Renal cortical epithelial cell (primary cell): ENCODE measurements at regions not wholly inside any gene's neighbourhood (a gene's known extent, or its start where the extent isn't known, plus 50 kb on each side); places are given as distances from the start of the nearest gene placed in this dataset.

Experiments used
- DNase-seq: peaks from one replicate; pipeline ENCODE4 v3.0.0-alpha.2; 2011; ENCODE audit warnings: low read depth

DNA sequence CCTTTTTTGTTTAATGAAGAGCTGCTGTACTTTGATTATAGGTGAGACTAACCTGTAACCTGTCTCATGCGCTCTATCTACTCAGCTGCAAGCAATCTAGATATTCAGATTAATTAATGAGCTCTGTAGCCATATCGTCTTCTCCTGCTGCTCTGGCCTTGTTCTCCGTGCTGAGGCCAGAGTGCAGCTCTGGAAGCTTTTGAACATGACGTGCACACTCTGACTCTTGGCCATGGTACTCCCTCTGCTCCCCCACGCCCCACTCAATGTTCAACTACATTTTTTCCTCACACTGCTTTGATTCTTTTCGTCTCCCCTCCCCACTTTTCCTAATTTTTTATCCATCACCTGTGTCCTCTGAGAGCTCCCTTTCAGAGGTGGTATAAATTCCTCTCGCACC, 751.8 kb downstream of the FGF9 start:
- no peak for DNase-seq

DNA sequence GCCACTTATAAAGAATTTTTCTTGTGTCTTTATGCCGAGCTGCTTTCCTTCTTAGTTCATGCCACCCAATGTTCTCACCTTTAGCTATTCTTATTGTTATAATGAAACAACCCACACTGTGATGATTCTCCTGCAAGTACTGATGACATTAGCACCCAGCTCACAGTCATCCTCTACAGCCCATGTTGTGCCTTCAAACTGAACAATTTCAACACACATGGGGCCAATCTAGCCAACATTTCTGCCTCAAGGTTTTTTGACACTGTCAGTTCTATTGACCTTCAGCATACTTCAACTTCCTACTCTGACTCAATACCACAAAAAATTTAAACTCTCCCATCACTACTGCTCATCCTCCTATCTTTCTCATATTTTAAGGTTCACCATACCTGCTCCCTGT, 752.4 kb downstream of the FGF9 start:
- no peak for DNase-seq

DNA sequence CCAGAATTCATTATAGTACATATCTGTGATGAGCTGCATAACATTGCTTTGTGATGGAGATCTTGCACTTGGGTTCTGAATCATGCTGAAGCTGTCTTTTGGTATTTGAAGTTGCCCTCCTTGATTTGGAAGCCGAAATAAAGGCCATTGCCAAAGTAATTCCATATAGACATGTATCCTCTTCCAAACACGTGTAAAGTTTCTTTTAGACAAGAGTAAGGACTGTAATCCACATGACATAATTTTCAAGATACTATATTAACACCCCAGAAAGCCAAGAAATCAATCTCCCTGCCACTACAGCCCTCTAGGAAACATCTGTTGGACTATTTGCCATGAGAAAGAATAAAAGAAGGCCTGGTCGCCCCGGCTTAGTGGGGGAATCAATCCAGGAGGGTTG, 754.2 kb downstream of the FGF9 start:
- DNase-seq = no peak

DNA sequence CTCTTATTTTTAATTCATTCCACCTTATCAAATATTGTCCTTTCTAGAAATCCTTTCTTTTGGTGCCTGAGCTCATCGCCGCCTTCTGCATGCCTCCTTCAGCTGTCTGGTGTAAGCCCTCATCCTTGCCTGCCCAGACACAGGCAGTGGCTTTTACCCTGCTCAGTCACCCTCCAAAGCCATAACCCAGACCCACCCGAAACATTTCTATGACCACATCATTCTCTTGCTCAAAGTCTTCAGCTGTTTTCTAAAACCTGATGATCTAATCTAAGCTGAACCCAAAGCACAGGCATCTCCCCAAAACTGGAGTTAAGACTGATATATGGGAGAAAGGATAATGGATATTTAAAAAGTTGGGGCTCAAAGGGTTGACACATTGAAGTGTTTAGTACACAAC, 753.7 kb upstream of the SGCG start:
- DNase-seq = no peak

DNA sequence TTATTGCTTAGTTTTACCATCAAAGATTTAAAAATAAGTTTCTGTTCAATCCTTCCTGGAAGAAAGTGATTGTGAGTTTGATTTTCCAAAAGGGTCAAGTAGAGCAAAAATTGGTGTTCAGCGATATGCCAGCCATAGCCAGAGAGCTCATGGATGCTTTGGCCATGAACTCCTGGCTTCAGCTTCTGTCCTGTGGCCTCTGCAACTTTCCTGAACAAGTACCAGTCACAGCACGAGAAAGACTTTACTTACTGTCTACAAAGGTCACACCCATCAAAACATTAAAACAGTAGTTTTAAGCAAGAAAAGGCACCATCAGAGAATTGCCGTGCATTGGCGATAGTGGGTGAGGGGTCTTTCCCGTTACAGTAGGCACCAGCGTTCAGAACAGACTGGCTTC, 753.0 kb upstream of the SGCG start:
- DNase-seq = no peak

DNA sequence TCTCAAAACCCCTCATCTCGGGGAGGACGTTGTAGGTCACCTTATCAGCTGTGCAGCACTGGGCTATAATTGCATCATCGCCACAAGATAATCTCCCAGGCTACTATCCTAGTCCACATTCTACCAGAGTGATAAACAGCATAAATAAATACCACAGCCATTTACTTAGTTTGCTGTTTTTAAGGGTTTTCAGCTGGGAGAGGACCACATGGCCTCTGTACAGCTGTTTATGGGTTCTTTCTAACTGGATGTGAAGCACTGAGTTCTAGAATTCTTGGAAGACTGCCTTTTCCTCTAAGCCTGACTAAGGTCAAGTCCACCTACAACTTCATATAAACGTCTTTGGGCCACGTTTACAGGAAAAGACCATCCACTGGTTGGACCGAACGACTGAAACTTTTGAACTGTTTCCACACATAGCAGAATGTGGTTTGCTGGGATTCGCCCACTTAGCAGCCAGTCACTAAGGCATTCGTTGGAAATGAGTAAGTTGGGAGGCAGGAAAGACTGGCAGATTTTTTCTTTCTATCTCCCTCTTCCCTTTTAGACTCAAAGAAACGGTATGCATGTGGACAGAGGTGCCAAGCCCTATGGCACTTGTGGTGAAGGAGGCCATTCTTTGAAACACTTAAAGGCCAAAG, 752.5 kb upstream of the SGCG start:
- DNase-seq = no peak

DNA sequence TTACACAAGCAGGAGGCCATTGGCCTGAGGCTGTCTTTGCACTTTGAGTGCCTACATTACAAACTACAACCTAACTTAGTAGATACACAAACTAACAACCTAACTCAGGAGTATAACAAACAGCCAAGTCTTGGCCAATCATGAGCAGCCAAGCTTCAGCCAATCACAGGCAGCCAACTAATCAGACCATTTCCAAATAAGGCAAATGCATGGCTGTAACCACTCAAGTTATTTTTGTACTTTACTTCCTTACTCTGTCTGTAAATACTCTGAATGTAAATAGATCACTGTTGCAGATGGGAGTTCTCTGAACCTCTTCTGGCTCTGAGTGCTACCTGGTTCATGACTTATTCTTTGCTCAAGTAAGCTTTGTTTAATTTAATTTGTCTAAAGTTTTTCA, 748.1 kb upstream of the SGCG start:
- no peak for DNase-seq

DNA sequence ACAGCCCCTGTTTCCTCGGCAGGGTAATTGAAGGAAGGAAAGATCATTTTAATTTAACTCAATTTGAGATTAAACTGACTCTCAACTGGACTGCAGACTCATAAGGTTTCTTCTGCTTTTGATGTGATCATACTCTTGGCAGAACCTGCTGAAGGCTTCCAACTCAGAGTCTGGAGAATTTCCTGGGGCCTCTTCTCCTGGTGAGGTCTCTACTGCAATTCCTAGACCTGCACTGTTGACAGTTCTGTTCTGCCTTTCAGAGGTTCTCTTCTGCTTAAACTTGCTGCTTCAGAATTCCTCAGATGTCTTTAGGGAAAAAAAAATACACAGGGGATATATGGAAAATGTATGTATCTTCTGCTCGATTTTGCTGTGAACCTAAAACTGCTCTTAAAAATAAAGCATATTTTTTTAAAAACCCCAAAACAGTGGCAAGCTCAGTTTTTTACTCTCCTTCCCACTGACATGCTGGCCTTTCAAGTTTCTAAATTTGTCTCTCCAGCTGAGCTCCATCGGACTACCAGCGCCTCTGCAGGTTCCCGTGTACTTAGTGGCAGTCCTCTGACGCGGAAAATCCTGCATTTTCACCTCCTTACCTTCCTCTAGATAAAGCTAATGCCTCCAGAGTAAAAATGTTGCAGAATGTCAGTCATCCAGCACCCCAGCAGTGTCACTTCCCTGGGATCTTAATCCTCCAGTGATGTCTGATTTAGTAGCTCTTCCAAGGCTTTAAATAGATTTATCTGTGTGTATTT, 733.5 kb upstream of the SGCG start:
- no peak for DNase-seq

DNA sequence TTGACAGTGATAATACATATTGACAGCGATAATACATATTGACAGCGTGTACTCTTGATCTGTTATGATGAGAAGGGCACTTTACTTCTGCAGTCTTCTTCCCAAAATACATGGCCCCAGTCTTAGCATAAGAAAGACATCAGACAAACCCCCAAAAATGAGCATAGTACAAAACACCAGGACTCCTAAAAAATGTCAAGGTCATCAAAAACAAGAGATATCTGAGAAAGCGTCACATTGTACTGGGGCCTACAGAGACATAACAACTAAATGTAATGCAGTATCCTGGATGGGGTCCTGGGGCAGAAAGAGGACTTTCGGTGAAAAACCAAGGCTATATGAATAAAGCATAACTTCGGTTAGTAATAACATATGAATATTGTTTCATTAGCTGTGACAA, 731.5 kb upstream of the SGCG start:
- no peak for DNase-seq

DNA sequence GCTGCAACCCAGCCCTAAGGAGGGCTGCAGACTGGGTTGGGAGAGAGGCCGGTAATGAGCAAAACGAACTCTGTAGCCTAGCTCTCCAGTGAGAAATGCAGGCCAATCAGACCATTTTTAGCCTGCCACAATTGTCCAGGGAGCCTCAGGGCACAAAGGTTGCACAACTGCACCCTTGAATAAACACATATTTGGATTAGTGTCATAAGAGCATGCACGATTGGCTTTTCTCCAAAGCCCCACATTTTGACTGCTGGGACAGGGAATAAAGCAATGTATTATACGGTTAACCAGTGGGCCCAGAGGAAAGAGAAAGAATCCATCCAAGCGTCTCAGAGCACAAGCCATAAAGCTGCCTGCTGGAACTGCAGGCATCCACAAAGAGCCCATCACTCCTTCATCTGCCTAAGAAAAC, 729.4 kb upstream of the SGCG start:
- peak; percentile 41 for DNase-seq

DNA sequence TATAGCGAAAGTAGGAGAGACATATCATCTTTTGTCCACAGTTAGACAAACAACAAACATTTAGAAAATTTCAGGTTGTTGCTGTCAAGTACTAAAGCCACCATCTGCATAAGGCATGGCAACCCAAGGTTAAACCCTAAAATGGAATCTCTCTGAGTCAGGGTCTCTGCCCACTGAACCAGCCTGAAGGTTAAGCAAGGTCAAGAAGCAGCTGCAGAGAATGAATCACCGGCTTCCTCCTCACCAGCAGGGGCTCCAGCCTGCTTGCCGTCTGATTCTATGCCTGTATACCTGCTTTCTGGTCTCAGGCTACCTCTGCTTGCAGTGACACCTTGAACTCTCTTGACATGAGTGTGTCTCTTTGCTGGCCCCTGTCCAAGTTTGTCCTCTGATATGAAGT, 726.2 kb upstream of the SGCG start:
- peak; percentile 2 for DNase-seq

DNA sequence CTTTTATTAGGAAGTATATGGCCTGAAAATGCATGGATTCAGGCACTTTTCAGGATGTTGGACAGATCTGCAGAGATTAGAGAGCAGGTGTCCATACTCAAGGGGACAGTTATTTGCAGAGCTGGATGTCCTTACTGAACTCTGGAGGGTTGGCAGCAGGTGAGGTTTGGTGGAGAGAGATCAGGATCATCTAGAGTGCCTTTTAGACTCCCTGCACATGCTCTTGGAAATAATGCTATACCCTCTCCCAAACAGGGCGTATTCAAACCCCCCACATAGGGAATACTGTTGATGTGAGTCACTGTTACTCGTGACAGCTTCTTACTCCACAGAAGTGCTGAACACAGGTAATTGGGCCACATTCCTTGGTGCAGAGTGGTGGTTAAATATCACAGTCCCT, 725.7 kb upstream of the SGCG start:
- DNase-seq = peak; percentile 7

DNA sequence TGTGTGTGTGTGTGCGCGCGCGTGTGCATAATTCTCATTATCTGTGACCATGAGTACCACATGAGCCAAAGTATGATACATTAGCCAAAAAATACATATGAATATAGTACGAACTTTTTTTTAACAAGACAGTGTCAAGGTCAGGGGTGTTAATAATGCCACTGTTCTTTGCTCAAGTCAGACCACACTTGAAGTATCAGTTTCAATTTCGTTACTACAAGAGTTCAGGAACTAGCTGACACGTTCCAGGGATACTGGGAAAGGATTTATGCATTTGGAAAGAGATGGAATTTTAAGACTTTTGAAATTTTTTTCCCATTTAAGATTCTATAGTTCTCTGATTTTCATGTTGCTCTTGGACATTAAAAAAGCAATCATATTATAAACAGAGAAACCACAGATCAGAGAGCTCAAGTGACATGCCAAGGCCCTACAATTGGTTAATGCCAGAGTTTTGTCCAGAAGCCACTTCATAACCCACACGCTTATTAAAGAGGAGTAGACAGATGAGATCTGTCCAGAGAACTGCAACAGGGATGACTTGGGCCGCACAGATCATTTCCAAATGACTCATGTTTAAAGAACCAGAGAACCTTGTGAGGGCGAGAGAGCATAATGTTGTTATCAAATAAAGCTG, 718.8 kb upstream of the SGCG start:
- DNase-seq = no peak

DNA sequence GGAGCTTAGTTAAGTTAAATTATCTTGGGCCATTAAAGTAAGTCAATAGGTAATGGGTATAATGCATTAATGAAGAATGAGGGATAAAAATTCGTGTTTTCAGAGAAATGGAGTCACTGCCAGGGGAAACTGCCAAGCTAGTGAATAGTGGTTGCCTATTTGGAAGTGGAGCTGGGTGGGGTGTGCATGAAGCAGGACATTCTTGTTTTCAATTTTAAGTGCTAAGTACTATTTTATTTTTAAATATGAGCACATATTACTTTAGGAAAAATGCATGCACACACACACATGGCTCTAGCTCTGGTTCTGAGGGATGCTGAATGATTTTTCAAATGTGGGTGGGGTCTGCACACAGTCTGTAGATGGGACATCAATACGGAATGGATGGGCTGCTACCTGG, 717.7 kb upstream of the SGCG start:
- DNase-seq = no peak

DNA sequence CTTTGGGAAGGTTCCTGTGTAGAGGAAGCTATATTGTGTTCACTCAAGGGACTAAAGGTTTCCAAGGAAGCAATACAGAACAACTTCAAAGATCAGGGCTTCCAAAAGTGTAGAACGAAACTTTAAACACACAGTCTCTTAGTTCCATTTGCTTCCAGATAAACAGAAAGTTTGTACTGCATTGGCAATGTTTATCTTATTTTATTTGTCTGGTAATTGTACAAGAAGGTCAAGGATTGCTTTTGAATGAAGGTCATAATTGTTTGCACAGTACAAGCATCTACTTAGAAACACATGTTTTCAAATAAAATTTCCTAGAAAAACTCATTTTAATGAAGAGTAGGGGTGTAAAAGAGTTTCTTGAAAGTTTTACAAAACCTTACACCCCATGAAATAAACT, 712.7 kb upstream of the SGCG start:
- no peak for DNase-seq

DNA sequence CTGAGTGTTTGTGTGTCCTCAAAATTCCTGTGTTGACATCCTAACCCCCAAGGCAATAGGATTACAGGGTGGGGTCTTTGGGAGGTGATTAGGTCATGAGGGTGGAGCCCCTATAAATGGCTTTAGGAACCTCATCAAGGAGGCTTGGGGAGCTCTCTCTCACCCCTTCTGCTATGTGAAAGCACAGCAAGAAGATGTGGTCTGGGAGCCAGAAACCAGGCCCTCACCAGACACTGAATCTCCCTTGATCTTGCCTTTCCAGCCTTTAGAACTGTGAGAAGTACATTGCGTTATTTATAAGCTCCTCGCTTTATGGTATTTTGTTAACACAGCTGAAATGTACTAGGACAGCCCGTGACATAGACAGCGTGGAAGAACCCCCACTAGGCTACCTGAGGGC, 712.0 kb upstream of the SGCG start:
- DNase-seq = no peak

DNA sequence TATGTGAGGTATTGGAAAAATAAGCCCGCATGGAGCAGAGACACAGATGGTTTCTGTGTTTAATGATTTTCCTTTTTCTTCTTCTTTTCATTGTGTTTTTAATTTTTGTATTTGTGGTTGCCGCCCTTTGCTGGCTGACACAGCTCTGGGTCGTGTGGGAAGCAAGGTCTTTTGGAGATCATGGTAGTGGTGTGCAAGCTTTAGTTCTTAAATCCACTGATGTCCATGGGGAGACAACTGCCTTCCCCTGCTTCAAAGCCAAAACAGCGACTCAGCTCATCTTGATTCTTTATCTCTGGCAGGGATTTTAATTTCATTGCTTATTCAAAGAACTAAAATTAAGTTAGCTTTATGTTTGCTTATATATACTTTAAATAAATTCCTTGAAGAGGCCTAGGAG, 711.3 kb upstream of the SGCG start:
- DNase-seq = no peak

DNA sequence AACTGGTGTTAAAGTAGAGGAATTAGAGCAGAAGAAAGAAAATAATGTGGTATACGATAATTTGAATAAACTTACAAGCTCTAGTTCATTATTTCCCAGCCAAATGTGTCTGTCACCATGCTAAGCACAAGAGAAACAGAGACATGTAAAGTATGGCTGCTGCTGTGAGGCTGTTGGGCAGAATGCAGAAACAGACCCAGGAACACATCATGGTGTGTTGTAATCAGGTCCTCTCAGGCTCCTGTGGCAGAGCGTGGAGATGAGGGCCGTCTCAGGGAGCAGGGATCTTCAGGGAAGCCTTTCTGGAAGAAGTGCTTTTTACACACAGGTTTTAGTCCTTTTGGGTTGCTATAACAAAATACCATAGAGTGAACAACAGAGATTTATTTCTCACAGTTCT, 710.7 kb upstream of the SGCG start:
- no peak for DNase-seq

DNA sequence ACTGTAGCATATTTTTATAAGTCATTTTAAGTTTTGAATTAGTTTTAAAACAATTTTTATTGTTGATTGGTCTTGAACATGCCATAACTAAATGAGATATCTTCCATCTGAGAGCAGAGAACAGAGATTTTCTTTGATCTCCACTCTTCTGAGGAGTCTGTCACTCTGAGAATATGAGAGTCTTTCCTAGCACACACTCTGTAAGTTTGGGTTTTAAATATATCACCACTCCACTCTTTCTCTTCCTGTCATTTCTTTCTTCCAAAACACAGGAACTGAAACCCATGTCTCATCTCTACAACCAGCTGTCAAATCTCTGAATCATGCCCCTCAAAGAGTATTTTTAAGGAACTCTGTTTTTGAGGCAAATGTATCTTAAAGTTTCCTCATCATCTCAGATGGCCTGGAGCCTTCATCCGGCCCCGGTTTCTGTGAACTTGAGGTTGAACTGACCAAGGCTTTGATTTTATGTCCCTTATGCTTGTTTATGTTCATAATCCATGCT, 698.2 kb upstream of the SGCG start:
- no peak for DNase-seq

DNA sequence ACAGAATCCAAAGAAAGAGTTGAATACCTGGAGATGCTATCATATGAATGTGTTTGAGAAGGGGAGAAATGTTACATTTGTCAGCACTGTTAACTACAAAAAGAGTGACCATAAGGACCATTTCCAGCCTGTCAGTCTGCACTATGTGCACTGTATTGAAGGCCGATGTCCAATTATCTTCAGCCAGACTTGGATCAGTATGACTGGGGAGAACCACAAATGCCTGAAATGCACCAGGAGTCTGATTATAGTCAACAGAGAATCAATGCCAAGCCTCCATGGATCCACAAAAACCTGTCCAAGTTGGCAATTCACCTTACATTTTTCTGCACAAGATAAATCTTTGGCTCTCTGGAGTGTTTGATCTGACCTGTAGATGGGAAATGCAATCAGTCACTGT, 697.5 kb upstream of the SGCG start:
- DNase-seq = no peak

DNA sequence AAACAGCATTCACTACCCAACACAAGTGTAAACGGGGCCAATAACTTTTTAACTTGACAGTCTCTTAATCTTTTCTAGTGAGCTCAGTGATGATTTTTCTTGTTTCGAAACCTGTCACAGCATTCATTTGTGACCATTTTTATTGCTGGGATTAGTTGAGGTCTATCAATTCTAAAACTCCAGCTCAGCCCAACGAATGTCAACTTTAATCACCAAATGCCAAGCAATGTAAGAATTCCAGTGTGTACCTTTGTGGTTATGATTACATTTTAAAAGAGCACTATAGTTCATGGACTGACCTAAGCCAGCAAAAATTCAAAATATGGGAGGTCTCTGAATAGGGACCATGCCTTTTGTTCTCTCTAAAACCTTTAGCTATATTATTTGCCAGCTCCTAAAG, 694.3 kb upstream of the SGCG start:
- peak; percentile 2 for DNase-seq

DNA sequence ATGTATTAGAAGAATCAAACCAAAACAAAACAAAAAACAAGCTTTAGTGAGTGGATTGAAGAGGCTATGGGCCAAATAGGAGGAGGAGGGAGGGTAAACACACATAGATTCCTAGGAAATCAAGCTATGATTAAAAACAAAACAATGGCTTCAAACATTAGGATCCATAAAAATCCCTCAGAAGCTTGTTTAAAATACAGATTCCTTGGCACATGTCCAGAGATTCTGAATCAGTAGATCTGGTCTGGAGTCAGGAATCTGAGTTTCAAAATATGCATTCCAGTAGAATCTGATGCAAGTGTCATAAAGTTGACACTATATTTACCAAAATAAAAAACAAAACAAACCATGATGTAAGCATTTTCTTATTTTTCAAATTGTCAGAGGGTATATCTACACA, 692.8 kb upstream of the SGCG start:
- DNase-seq = peak; percentile 4

DNA sequence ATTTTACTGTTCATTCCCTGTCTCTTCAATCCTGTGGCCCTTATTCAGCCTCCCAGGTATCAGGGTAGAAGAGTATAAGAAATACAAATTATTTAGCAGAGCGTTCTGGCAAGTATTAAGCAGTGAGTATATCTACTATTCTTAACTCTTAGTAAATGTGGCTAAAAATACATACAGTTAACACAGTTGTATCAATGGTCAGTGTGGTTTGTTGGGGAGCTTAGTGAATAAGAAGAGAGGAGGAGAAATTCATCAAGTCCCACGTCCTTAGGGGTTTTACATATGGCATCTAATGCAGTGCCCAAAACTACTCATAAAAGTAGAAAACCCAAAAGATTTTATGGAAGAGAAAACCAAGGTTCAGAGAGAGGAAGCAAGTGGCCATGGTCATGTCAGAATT, 691.0 kb upstream of the SGCG start:
- no peak for DNase-seq
